ENCODE measurements at regions not wholly inside any gene's neighbourhood (a gene's known extent, or its start where the extent isn't known, plus 50 kb on each side); places are given as distances from the start of the nearest gene placed in this dataset.

DNA sequence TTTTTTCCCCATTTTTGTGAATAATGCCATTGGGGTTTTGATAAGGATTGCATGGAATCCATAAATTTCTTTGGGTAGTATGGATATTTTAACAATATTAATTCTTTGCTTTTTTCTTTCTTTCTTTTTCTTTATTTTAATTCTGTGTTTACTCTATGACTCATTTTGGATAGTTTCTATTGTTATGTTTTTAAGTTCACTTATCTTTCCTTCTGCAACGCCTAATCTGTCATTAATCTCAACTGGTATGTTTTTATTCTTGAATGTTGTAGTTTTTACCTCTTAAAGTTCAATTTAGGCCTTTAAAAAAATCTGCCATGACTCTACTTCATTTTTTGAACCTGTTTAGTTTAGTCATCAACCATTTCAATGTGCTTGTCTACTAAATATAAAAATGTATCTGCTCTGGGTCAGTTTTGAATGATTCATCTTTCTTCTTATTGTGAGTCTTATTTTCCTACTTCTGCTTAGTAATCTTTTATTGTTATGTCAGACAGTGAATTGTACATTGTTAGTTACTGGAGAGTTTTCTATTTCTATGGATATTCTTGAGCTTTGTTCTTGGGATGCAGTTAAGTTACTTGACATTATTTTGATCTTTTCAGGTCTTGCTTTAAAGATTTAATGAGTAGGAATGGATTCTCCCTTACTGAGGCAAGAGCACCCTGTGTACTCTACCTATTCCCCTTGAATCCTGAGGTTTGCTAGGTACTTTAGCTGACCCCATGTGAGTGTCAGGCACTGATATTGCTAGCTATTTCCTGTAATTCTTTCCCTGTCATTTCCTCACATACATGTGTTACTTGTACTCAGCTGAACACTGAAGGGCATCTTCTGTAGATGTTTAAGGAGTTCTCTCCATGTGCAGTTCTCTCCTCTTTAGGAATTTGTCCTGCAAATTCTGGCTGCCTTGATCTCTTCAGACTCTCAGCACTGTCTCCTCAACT, 104.2 kb downstream of the TFAP2B start:
- H2AFZ ChIP-seq (ENCODE audit: low read depth, low read length): no peak overlapping the region
- no peaks in the 10 kb centered on the region for H4K20me1 ChIP-seq (ENCODE audit: insufficient read depth)
- H3K9me3 ChIP-seq (ENCODE audit: low read length): no peaks in the 10 kb centered on the region
- no peak overlapping the region for H3K27ac ChIP-seq (ENCODE audit: low read length)
- no peaks in the 10 kb centered on the region for H3K9me2 ChIP-seq (ENCODE audit: insufficient read depth, low read length)
- H3K4me2 ChIP-seq (ENCODE audit: low read length): no peak overlapping the region
- TF ChIP-seq RAD21 (conservative IDR thresholded peaks at IDR 0.05) (no peak), EP300 (conservative IDR thresholded peaks at IDR 0.05; ENCODE audit: poor library complexity, severe bottlenecking) (no peak), TAF1 (IDR thresholded peaks at IDR 0.05; ENCODE audit: low read depth) (no peak), MXI1 (conservative IDR thresholded peaks at IDR 0.05; ENCODE audit: poor library complexity, severe bottlenecking) (no peak), SMC3 (conservative IDR thresholded peaks at IDR 0.05; ENCODE audit: poor library complexity) (no peak), POLR2AphosphoS5 (IDR thresholded peaks at IDR 0.05) (no peak)
- TF ChIP-seq, protein P1, sequence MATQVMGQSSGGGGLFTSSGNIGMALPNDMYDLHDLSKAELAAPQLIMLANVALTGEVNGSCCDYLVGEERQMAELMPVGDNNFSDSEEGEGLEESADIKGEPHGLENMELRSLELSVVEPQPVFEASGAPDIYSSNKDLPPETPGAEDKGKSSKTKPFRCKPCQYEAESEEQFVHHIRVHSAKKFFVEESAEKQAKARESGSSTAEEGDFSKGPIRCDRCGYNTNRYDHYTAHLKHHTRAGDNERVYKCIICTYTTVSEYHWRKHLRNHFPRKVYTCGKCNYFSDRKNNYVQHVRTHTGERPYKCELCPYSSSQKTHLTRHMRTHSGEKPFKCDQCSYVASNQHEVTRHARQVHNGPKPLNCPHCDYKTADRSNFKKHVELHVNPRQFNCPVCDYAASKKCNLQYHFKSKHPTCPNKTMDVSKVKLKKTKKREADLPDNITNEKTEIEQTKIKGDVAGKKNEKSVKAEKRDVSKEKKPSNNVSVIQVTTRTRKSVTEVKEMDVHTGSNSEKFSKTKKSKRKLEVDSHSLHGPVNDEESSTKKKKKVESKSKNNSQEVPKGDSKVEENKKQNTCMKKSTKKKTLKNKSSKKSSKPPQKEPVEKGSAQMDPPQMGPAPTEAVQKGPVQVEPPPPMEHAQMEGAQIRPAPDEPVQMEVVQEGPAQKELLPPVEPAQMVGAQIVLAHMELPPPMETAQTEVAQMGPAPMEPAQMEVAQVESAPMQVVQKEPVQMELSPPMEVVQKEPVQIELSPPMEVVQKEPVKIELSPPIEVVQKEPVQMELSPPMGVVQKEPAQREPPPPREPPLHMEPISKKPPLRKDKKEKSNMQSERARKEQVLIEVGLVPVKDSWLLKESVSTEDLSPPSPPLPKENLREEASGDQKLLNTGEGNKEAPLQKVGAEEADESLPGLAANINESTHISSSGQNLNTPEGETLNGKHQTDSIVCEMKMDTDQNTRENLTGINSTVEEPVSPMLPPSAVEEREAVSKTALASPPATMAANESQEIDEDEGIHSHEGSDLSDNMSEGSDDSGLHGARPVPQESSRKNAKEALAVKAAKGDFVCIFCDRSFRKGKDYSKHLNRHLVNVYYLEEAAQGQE (IDR thresholded peaks at IDR 0.05; ENCODE audit: borderline replicate concordance): no peak
- TF ChIP-seq, protein P2, sequence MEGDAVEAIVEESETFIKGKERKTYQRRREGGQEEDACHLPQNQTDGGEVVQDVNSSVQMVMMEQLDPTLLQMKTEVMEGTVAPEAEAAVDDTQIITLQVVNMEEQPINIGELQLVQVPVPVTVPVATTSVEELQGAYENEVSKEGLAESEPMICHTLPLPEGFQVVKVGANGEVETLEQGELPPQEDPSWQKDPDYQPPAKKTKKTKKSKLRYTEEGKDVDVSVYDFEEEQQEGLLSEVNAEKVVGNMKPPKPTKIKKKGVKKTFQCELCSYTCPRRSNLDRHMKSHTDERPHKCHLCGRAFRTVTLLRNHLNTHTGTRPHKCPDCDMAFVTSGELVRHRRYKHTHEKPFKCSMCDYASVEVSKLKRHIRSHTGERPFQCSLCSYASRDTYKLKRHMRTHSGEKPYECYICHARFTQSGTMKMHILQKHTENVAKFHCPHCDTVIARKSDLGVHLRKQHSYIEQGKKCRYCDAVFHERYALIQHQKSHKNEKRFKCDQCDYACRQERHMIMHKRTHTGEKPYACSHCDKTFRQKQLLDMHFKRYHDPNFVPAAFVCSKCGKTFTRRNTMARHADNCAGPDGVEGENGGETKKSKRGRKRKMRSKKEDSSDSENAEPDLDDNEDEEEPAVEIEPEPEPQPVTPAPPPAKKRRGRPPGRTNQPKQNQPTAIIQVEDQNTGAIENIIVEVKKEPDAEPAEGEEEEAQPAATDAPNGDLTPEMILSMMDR (IDR thresholded peaks at IDR 0.05; ENCODE audit: poor library complexity, severe bottlenecking): no peak
- no peak overlapping the region for H3K9ac ChIP-seq (ENCODE audit: low read length)
- no peaks in the 10 kb centered on the region for H3K79me2 ChIP-seq (replicated peaks; ENCODE audit: insufficient read depth, low read length)
- H3K36me3 ChIP-seq (ENCODE audit: insufficient read depth, low read length): no peaks in the 10 kb centered on the region
- H3K4me3 ChIP-seq (ENCODE audit: low read length): no peak overlapping the region
- H3F3A ChIP-seq (ENCODE audit: insufficient read depth, low read length, poor library complexity, severe bottlenecking): no peaks in the 10 kb centered on the region
- no peaks in the 10 kb centered on the region for H3K27me3 ChIP-seq (ENCODE audit: insufficient read depth, low read depth, low read length)

DNA sequence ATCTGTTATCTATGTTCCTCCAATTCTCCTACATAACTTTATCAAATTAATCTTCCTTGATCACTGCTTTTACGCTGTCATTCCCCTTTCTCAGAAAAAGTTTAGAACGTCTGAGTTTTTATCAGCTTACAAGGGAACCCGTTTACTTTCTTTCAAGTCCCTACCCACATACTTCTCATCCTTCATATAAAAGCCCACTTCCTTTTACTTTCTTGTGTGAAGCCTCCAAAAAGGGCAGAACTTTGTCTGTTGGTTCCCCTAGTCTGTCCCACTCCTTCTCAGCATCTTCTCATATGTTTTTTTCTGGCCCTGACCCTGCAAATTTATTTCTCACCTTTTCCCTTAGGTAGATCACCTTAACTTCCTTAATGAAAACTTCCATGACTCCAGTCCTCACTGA, 106.1 kb downstream of the TFAP2B start:
- H3K36me3 ChIP-seq (ENCODE audit: insufficient read depth, low read length): no peaks in the 10 kb centered on the region
- no peaks in the 10 kb centered on the region for H3K79me2 ChIP-seq (replicated peaks; ENCODE audit: insufficient read depth, low read length)
- H3K9me3 ChIP-seq (ENCODE audit: low read length): no peaks in the 10 kb centered on the region
- TF ChIP-seq, protein P2 (IDR thresholded peaks at IDR 0.05; ENCODE audit: poor library complexity, severe bottlenecking): no peak
- no peak for TF ChIP-seq POLR2AphosphoS5 (IDR thresholded peaks at IDR 0.05)
- TF ChIP-seq EZH2 (IDR thresholded peaks at IDR 0.05; ENCODE audit: borderline replicate concordance, insufficient read depth, low read length, poor library complexity, severe bottlenecking): no peak
- no peak for TF ChIP-seq RAD21 (conservative IDR thresholded peaks at IDR 0.05)
- no peaks in the 10 kb centered on the region for H4K20me1 ChIP-seq (ENCODE audit: insufficient read depth)
- H2AFZ ChIP-seq (ENCODE audit: low read depth, low read length): no peak overlapping the region
- H3K4me3 ChIP-seq (ENCODE audit: low read length): no peak overlapping the region
- no peaks in the 10 kb centered on the region for H3K27me3 ChIP-seq (ENCODE audit: insufficient read depth, low read depth, low read length)
- no peak overlapping the region for H3K27ac ChIP-seq (ENCODE audit: low read length)
- no peak overlapping the region for H3K4me2 ChIP-seq (ENCODE audit: low read length)
- H3K9me2 ChIP-seq (ENCODE audit: insufficient read depth, low read length): no peaks in the 10 kb centered on the region
- no peaks in the 10 kb centered on the region for H3F3A ChIP-seq (ENCODE audit: insufficient read depth, low read length, poor library complexity, severe bottlenecking)
- H3K9ac ChIP-seq (ENCODE audit: low read length): no peak overlapping the region

All from neural cell (in vitro differentiated cells).